ENCODE measurements at regions not wholly inside any gene's neighbourhood (a gene's known extent, or its start where the extent isn't known, plus 50 kb on each side); places are given as distances from the start of the nearest gene placed in this dataset.

DNA sequence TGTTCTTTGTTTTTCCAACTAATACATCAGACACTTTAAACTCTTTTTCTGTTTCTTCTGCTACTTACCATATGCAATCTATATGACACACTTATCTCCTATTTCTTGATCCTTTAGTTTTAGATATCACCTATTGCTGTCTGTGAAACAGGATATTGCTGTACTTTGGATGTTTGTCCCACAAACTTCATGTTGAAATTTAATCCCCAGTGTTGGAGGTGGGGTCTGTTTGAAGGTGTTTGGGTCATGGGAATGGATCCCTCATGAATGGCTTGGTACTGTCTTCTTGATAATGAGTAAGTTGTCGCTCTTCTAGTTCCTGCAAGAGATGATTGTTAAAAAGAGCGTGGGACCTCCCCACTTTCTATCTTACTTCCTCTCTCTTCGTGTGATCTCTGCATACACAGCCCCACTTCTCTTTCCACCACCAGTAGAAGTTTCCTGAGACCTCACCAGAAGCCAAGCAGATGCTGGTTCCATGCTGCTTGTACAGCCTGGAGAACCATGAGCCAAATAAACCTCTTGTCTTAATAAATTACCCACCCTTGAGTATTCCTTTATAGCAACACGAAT, 244.2 kb downstream of the NHLRC3 start:
- H3K27ac ChIP-seq: peak overlapping the region; percentile 60
- TF ChIP-seq, protein P1, sequence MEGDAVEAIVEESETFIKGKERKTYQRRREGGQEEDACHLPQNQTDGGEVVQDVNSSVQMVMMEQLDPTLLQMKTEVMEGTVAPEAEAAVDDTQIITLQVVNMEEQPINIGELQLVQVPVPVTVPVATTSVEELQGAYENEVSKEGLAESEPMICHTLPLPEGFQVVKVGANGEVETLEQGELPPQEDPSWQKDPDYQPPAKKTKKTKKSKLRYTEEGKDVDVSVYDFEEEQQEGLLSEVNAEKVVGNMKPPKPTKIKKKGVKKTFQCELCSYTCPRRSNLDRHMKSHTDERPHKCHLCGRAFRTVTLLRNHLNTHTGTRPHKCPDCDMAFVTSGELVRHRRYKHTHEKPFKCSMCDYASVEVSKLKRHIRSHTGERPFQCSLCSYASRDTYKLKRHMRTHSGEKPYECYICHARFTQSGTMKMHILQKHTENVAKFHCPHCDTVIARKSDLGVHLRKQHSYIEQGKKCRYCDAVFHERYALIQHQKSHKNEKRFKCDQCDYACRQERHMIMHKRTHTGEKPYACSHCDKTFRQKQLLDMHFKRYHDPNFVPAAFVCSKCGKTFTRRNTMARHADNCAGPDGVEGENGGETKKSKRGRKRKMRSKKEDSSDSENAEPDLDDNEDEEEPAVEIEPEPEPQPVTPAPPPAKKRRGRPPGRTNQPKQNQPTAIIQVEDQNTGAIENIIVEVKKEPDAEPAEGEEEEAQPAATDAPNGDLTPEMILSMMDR (IDR thresholded peaks at IDR 0.05): no peak
- no peak for TF ChIP-seq ZFX (IDR thresholded peaks at IDR 0.05; ENCODE audit: borderline replicate concordance)

DNA sequence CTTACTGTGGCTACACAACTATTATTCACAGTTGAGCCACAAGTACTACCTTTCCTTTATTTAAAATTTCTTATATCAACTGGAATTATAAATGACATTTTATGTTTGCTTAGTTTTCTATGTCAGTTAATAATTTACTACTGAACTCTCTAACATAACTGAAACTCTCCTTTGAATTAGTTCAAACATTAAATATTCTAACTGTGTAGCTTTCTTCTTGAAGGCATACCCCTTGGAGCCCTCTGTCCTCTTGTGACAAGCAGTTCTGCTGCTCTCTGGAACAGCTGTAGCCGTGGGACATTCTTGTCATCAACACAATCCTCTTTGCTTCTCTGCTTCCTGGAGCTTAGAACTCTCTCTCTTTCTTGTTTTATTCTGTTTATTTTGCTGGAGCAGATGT, 244.8 kb downstream of the NHLRC3 start:
- TF ChIP-seq, protein P1 (IDR thresholded peaks at IDR 0.05): no peak
- no peak for TF ChIP-seq ZFX (IDR thresholded peaks at IDR 0.05; ENCODE audit: borderline replicate concordance)
- H3K27ac ChIP-seq: peak overlapping the region; percentile 60

DNA sequence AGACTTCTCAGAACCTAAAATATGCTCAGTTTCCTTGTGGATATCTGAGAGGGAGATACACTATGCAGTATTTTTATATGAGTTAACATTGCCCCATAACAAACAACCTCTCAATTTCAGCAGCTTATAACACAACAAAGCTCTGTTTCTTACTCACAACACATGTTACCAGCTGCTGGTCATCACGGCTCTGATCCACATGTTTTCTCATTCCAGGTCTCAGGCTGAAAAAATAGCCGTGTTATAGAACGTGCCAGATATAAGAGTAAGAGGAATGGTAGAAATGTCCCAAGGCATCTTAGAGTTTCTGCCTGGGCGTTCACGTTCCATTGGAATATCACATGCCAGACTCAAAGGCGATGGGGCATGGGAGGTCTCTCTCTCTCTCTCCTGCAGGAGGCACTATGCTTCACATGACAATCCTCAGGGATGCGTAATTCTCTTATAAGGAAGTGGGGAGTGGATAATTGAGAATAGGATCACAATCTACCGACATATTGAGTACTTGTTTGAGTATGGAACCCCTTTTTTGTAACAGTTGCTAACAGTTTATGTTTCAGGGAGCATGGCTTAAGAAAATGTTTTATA, 246.6 kb downstream of the NHLRC3 start:
- TF ChIP-seq, protein P1 (IDR thresholded peaks at IDR 0.05): 0 out of 2 replicates have a peak, but pooled peaks have one; percentile 4
- TF ChIP-seq ZFX (IDR thresholded peaks at IDR 0.05; ENCODE audit: borderline replicate concordance): no peak
- H3K27ac ChIP-seq: no peak overlapping the region
